GM12878 (cell line): ENCODE measurements at regions not wholly inside any gene's neighbourhood (a gene's known extent, or its start where the extent isn't known, plus 50 kb on each side); places are given as distances from the start of the nearest gene placed in this dataset.

Experiments
- ATAC-seq: fragments of 200-7000 bp; cut with Tn5 transposase; 3 replicates; pipeline ENCODE4 v1.9.1; 2020; ENCODE audit warnings: mild to moderate bottlenecking, moderate library complexity
- BruUV-seq: library from RNA; stranded (reverse); fragments of 400-500 nt; replicated peaks from 2 replicates; lab custom pipeline; 2021; lab: Mats Ljungman, UMichigan
- CTCF ChIA-PET: fragments of 300-600 bp; sonication (Branson Sonifier 250); formaldehyde crosslinking; extraction: SDS; loops from one replicate; lab custom pipeline; 2021; ENCODE audit warnings: inconsistent platforms; lab: Yijun Ruan, JAX
- POLR2A ChIA-PET: fragments of 350-600 bp; formaldehyde crosslinking; extraction: SDS; loops from one replicate; lab custom pipeline; 2021; ENCODE audit warnings: inconsistent platforms; lab: Charles Lee
- RAD21 ChIA-PET: fragments of 300-600 bp; sonication (Branson Sonifier 250); formaldehyde crosslinking; loops from one replicate; lab custom pipeline; 2023; ENCODE audit warnings: antibody characterized with exemption; ENCODE audit not compliant: unreplicated experiment; lab: Charles Lee
- SMC1A ChIA-PET: fragments of 300-600 bp; sonication (Branson Sonifier 250); formaldehyde crosslinking; loops from one replicate; lab custom pipeline; 2023; ENCODE audit not compliant: unreplicated experiment, uncharacterized antibody; lab: Charles Lee
- DNase-seq: peaks from one replicate; pipeline ENCODE4 v3.0.0-alpha.2; 2011; ENCODE audit warnings: low read depth, low spot score
- FAIRE-seq: peaks from 3 replicates; lab custom pipeline; 2011; peaks lifted over from hg19 to GRCh38; lab: Jason Lieb, UNC
- H2AFZ ChIP-seq: 2 replicates; pipeline ENCODE4 v1.6.0; 2011; ENCODE audit warnings: low read depth, low read length, control low read depth; ENCODE audit not compliant: control insufficient read depth
- H3K27ac ChIP-seq: 2 replicates; pipeline ENCODE4 v1.5.1; 2011; ENCODE audit warnings: control low read depth; ENCODE audit not compliant: control insufficient read depth, insufficient read depth
- H3K27me3 ChIP-seq, 2 experiments: replicated peaks in 1 of 2; 2 replicates each; pipeline versions ENCODE4 v1.6.0 to v1.6.1; 2011; ENCODE audit warnings: low read length in 1 of 2; ENCODE audit not compliant: control insufficient read depth in 2 of 2, insufficient read depth in 2 of 2
- H3K36me3 ChIP-seq, 2 experiments: 2 replicates each; pipeline ENCODE4 v1.5.1; 2011; ENCODE audit warnings: low read length in 1 of 2; ENCODE audit not compliant: control insufficient read depth in 2 of 2, insufficient read depth in 2 of 2
- H3K4me1 ChIP-seq: 2 replicates; pipeline ENCODE4 v1.6.1; 2011; ENCODE audit warnings: mild to moderate bottlenecking, low read length, moderate library complexity, mixed read lengths; ENCODE audit not compliant: control insufficient read depth, insufficient read depth
- H3K4me2 ChIP-seq: 2 replicates; pipeline ENCODE4 v1.6.0; 2011; ENCODE audit warnings: control low read depth; ENCODE audit not compliant: control insufficient read depth, insufficient read depth
- H3K4me3 ChIP-seq: fragments of 200-600 bp; sonication (generic); 2 replicates; pipeline ENCODE4 v1.5.1; 2016
- H3K79me2 ChIP-seq: 2 replicates; pipeline ENCODE4 v1.6.0; 2011; ENCODE audit warnings: low read length; ENCODE audit not compliant: control insufficient read depth, insufficient read depth
- H3K9ac ChIP-seq: 2 replicates; pipeline ENCODE4 v1.8.0; 2011; ENCODE audit warnings: low read length, control low read depth, mixed read lengths; ENCODE audit not compliant: control insufficient read depth, insufficient read depth
- H3K9me3 ChIP-seq: replicated peaks from 3 replicates; pipeline ENCODE4 v1.5.1; 2011; ENCODE audit warnings: mild to moderate bottlenecking, low read length; ENCODE audit not compliant: control insufficient read depth, insufficient read depth
- H4K20me1 ChIP-seq: 2 replicates; pipeline ENCODE4 v1.6.0; 2011; ENCODE audit not compliant: control insufficient read depth, insufficient read depth
- BHLHE40 ChIP-seq, 2 experiments: fragments of 450-650 bp in 1 of 2; IDR thresholded peaks; 2 replicates each; pipeline ENCODE4 v1.6.1; 2011 to 2017; ENCODE audit warnings: low read depth in 2 of 2, borderline replicate concordance in 1 of 2, improper control_type of control experiment in 1 of 2, low read length in 1 of 2, mild to moderate bottlenecking in 1 of 2
- CBX3 ChIP-seq: fragments of 200-600 bp; sonication (generic); IDR thresholded peaks from 2 replicates; pipeline ENCODE4 v1.6.1; 2016; ENCODE audit warnings: low read depth, borderline replicate concordance
- CHD1 ChIP-seq: IDR thresholded peaks from 2 replicates; pipeline ENCODE4 v1.6.1; 2012; ENCODE audit warnings: low read depth, low read length, improper control_type of control experiment
- FOXK2 ChIP-seq: fragments of 450-650 bp; IDR thresholded peaks from 2 replicates; pipeline ENCODE4 v1.6.1; 2017; ENCODE audit warnings: mild to moderate bottlenecking, moderate library complexity
- IKZF2 ChIP-seq, 2 experiments: fragments of 450-650 bp; IDR thresholded peaks; 2 replicates each; pipeline ENCODE4 v1.6.1; 2017; ENCODE audit warnings: mild to moderate bottlenecking in 2 of 2, moderate library complexity in 2 of 2
- KAT2A ChIP-seq: conservative IDR thresholded peaks from 2 replicates; pipeline ENCODE4 v1.6.1; 2011; ENCODE audit warnings: low read depth, low read length; ENCODE audit not compliant: control insufficient read depth
- MYC ChIP-seq: IDR thresholded peaks from 2 replicates; pipeline ENCODE4 v1.6.1; 2011; ENCODE audit warnings: mild to moderate bottlenecking, low read length, moderate library complexity, inconsistent platforms; ENCODE audit not compliant: insufficient read depth, insufficient replicate concordance, insufficient read length, severe bottlenecking
- NFYA ChIP-seq: IDR thresholded peaks from 2 replicates; pipeline ENCODE4 v1.6.1; 2011; ENCODE audit warnings: low read depth, mild to moderate bottlenecking, low read length, improper control_type of control experiment, borderline replicate concordance
- SMAD1 ChIP-seq: fragments of 450-650 bp; IDR thresholded peaks from 2 replicates; pipeline ENCODE4 v1.6.1; 2018; ENCODE audit warnings: mild to moderate bottlenecking, low read depth; ENCODE audit not compliant: partially characterized antibody
- SREBF1 ChIP-seq: IDR thresholded peaks from 2 replicates; pipeline ENCODE4 v1.6.1; 2012; ENCODE audit warnings: mild to moderate bottlenecking, low read length
- SUPT20H ChIP-seq: IDR thresholded peaks from 2 replicates; pipeline ENCODE4 v1.6.1; 2011; ENCODE audit warnings: low read depth, mild to moderate bottlenecking, low read length, moderate library complexity, borderline replicate concordance; ENCODE audit not compliant: control insufficient read depth
- TBL1XR1 ChIP-seq: IDR thresholded peaks from 2 replicates; pipeline ENCODE4 v1.6.1; 2012; ENCODE audit warnings: low read depth, low read length, improper control_type of control experiment
- ZBTB4 ChIP-seq: fragments of 450-650 bp; formaldehyde crosslinking; IDR thresholded peaks from 2 replicates; pipeline ENCODE4 v1.4.0; 2022; ENCODE audit warnings: mild to moderate bottlenecking, moderate library complexity
- ZNF207 ChIP-seq: fragments of 450-650 bp; IDR thresholded peaks from 2 replicates; pipeline ENCODE4 v1.6.1; 2014; ENCODE audit warnings: antibody characterized with exemption, mild to moderate bottlenecking, borderline replicate concordance
- ZNF217 ChIP-seq: fragments of 450-650 bp; IDR thresholded peaks from 2 replicates; pipeline ENCODE4 v1.6.1; 2017; ENCODE audit warnings: antibody characterized with exemption, mild to moderate bottlenecking
- ZNF274 ChIP-seq: IDR thresholded peaks from one replicate; pipeline ENCODE4 v1.8.0; 2011; ENCODE audit not compliant: insufficient read length, insufficient read depth
- WGBS: methylation state at CpG from one replicate; pipeline ENCODE4 v1.1.6; 2016; ENCODE audit warnings: low lambda C conversion rate; ENCODE audit not compliant: insufficient replicate concordance, insufficient coverage; ENCODE audit errors: missing lambda C conversion rate; 5-methylcytosine and 5-hydroxymethylcytosine counted together
- in situ Hi-C: fragments of 300-500 bp; cut with MboI; formaldehyde crosslinking; loops from 9 replicates; pipeline ENCODE4 v1.14.3; 2018; ENCODE audit warnings: mixed read lengths
- intact Hi-C: fragments of 100-400 bp; cut with micrococcal nuclease; formaldehyde crosslinking; loops from one replicate; pipeline ENCODE4 v1.14.2; 2022; ENCODE audit not compliant: unreplicated experiment

GRCh38 chrX:39973810-39974209 is 123.9 kb downstream of the BCOR start:
- H3K4me1 ChIP-seq: no peaks in the 10 kb centered on the region
- peaks cover 4% of the 10 kb centered on the region; the same call in 2 of the 3 replicates for H3K9me3 ChIP-seq
- no peak overlapping the region for H3K4me3 ChIP-seq
- no peak for TF ChIP-seq BHLHE40 (IDR thresholded peaks at IDR 0.05; ENCODE audit: borderline replicate concordance in 1 of 2, low read depth in 2 of 2, low read length in 1 of 2)
- TF ChIP-seq ZBTB4 (CRISPR knock-in tag): no peak
- no peak for TF ChIP-seq CBX3
- TF ChIP-seq ZNF274: no peak
- TF ChIP-seq IKZF2 (IDR thresholded peaks at IDR 0.05): no peak
- no peak for TF ChIP-seq NFYA
- no peak for TF ChIP-seq TBL1XR1
- no peak for TF ChIP-seq FOXK2
- TF ChIP-seq SMAD1: no peak
- no peak for TF ChIP-seq ZNF207
- no peak for TF ChIP-seq SUPT20H
- no peak for TF ChIP-seq ZNF217
- TF ChIP-seq MYC: no peak
- TF ChIP-seq CHD1: no peak
- TF ChIP-seq SREBF1: no peak
- no peak for TF ChIP-seq KAT2A
- SMC1A ChIA-PET: no interaction called here
- WGBS: 36% methylated on average over 7 of the region's 8 CpGs
- no peaks in the 10 kb centered on the region for H3K79me2 ChIP-seq
- H3K27ac ChIP-seq: no peak overlapping the region
- in situ Hi-C loops: no loop called here
- no peaks in the 10 kb centered on the region for H4K20me1 ChIP-seq
- DNase-seq (no peak), FAIRE-seq (no peak), ATAC-seq (no peak)
- RAD21 ChIA-PET: no interaction called here
- no TSS peak for BruUV-seq
- no peaks in the 10 kb centered on the region for H3K36me3 ChIP-seq
- H3K27me3 ChIP-seq: no peaks in the 10 kb centered on the region; a peak in 1 of 4 replicates
- CTCF ChIA-PET: no interaction called here
- no peak overlapping the region for H2AFZ ChIP-seq
- intact Hi-C loops: no loop called here
- no peak overlapping the region for H3K9ac ChIP-seq
- no peak overlapping the region for H3K4me2 ChIP-seq
- POLR2A ChIA-PET: no interaction called here
